ENCODE measurements at regions not wholly inside any gene's neighbourhood (a gene's known extent, or its start where the extent isn't known, plus 50 kb on each side); places are given as distances from the start of the nearest gene placed in this dataset.

- ATAC-seq: no peak
- peaks cover 0 to 4% (median 0%) of the 10 kb centered on the region in 3 donors for H3K9me3 ChIP-seq
- WGBS, 2 donors: 40 to 48% methylated on average over 2 of the region's 2 CpGs
- H3K27me3 ChIP-seq: no peaks in the 10 kb centered on the region
- DNase-seq: no peak
- H3K27ac ChIP-seq: no peak overlapping the region
- no peak for TF ChIP-seq POLR2A (IDR thresholded peaks at IDR 0.05)
- no peak for TF ChIP-seq CTCF (IDR thresholded peaks at IDR 0.05)
- no peak overlapping the region for H3K4me3 ChIP-seq
- no peaks in the 10 kb centered on the region for H3K4me1 ChIP-seq
- intact Hi-C loops (cut with DNase I): no loop called here
- no peaks in the 10 kb centered on the region for H3K36me3 ChIP-seq (replicated peaks in 1 of 2; ENCODE audit: insufficient read depth in 1 of 2, low read depth in 2 of 2)
Measured at GRCh38 chr11:116547571-116547970, 225.2 kb downstream of the BUD13 start.

DNA sequence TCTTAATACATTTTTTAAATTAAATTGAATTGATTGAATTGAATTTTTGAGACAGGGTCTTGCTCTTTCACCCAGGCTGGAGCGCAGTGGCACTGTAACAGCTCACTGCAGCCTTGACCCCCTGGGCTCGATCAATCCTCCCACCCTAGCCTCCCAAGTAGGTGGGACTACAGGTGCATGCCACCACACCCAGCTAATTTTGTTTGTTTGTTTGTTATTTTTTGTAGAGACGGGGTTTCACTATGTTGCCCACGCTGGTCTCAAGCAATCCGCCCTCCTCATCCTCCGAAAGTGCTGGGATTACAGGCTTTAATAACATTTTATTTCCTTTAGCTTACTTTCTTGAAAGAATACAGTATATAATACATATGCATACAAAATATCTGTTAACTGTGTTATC, 226.9 kb downstream of the BUD13 start:
- DNase-seq: no peak
- 72 to 79% methylated on average over 6 of the region's 6 CpGs for WGBS, 2 donors
- intact Hi-C loops (cut with DNase I): no loop called here
- H3K4me3 ChIP-seq: no peak overlapping the region
- H3K27ac ChIP-seq: no peak overlapping the region
- ATAC-seq: no peak
- peaks cover 0 to 4% (median 0%) of the 10 kb centered on the region in 3 donors for H3K9me3 ChIP-seq
- TF ChIP-seq POLR2A (IDR thresholded peaks at IDR 0.05) (no peak), CTCF (IDR thresholded peaks at IDR 0.05) (no peak)
- H3K36me3 ChIP-seq (replicated peaks in 1 of 2; ENCODE audit: insufficient read depth in 1 of 2, low read depth in 2 of 2): no peaks in the 10 kb centered on the region
- no peaks in the 10 kb centered on the region for H3K27me3 ChIP-seq
- no peaks in the 10 kb centered on the region for H3K4me1 ChIP-seq

DNA sequence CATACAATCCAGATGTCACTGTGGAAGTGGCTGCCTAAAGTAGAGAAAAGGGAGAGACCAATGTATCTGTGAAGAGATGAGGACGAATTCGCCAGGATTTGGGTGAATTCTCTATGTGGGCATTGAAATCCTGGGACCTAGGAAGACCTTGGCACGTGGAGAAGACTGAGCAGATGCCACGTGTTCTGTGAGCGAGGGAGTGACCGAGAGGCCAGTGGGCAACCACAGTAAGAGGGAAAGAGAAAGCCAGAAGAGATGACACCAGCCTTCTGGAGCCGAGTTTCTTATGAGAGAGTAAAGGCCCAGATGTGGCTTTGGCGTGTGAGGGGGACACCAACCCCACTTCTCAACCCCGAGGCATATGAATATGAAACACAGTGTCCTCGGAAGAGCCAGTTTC, 228.1 kb downstream of the BUD13 start:
- H3K4me3 ChIP-seq: no peak overlapping the region
- no peak for DNase-seq
- 53 to 63% methylated on average over 10 of the region's 10 CpGs for WGBS, 2 donors
- intact Hi-C loops (cut with DNase I): no loop called here
- H3K27ac ChIP-seq: no peak overlapping the region
- ATAC-seq: no peak
- H3K36me3 ChIP-seq (replicated peaks in 1 of 2; ENCODE audit: insufficient read depth in 1 of 2, low read depth in 2 of 2): no peaks in the 10 kb centered on the region
- peaks cover 0 to 4% (median 0%) of the 10 kb centered on the region in 3 donors for H3K9me3 ChIP-seq
- H3K4me1 ChIP-seq: no peaks in the 10 kb centered on the region
- H3K27me3 ChIP-seq: no peaks in the 10 kb centered on the region
- TF ChIP-seq POLR2A (IDR thresholded peaks at IDR 0.05) (no peak), CTCF (IDR thresholded peaks at IDR 0.05) (no peak)

DNA sequence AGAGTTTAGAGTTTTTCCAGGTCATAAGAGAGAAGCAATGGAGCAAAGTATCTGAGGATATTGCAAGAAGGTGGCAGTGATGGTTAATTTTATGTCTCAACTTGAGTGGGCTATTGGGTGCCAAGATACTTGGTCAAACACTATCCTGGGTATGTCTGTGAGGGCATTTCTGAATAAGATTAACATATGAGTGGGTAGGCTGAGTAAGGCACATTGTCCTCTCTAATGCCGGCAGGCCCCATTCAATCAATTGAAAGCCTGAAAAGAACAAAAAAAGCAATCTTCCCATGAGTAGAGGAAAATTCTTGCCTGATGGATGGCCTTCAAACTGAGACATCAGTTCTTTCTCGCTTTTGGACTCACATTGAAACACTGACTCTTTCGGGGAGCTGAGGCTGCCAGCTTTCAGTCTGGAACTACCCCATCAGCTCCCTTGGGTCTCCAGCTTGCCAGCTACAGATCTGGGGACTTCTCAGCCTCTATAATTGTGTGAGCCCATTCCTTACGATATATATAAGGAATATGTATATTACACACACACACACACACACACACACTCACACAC, 228.8 kb downstream of the BUD13 start:
- WGBS, 2 donors: 50 to 67% methylated on average over 4 of the region's 4 CpGs
- Histone ChIP-seq H3K36me3 (replicated peaks in 1 of 2; ENCODE audit: insufficient read depth in 1 of 2, low read depth in 2 of 2) (no peaks in the 10 kb centered on the region), H3K9me3 (peaks cover 0 to 4% (median 0%) of the 10 kb centered on the region in 3 donors), H3K4me3 (no peak overlapping the region), H3K27me3 (no peaks in the 10 kb centered on the region), H3K4me1 (no peaks in the 10 kb centered on the region), H3K27ac (no peak overlapping the region)
- no peak for TF ChIP-seq CTCF (IDR thresholded peaks at IDR 0.05)
- no peak for TF ChIP-seq POLR2A (IDR thresholded peaks at IDR 0.05)
- no peak for DNase-seq
- intact Hi-C loops (cut with DNase I): no loop called here
- no peak for ATAC-seq

- TF ChIP-seq POLR2A (IDR thresholded peaks at IDR 0.05) (no peak), CTCF (IDR thresholded peaks at IDR 0.05) (no peak)
- ATAC-seq: no peak
Measured at GRCh38 chr11:116543099-116543498, 229.7 kb downstream of the BUD13 start.

More at GRCh38 chr11:116543099-116543498, 229.7 kb downstream of the BUD13 start:
- Histone ChIP-seq H3K4me3 (no peak overlapping the region), H3K27ac (no peak overlapping the region), H3K27me3 (no peaks in the 10 kb centered on the region), H3K9me3 (no peaks in the 10 kb centered on the region), H3K4me1 (no peaks in the 10 kb centered on the region), H3K36me3 (replicated peaks in 1 of 2; ENCODE audit: insufficient read depth in 1 of 2, low read depth in 2 of 2) (no peaks in the 10 kb centered on the region)
- intact Hi-C loops (cut with DNase I): no loop called here
- DNase-seq: no peak
- 32 to 36% methylated on average over 4 of the region's 4 CpGs for WGBS, 2 donors
